ENCODE measurements at regions not wholly inside any gene's neighbourhood (a gene's known extent, or its start where the extent isn't known, plus 50 kb on each side); places are given as distances from the start of the nearest gene placed in this dataset.
"Not testable (repeated sequence)": the region's sequence is repeated elsewhere in the genome, so short reads cannot be mapped to it uniquely, and the experiment has no call there.

DNA sequence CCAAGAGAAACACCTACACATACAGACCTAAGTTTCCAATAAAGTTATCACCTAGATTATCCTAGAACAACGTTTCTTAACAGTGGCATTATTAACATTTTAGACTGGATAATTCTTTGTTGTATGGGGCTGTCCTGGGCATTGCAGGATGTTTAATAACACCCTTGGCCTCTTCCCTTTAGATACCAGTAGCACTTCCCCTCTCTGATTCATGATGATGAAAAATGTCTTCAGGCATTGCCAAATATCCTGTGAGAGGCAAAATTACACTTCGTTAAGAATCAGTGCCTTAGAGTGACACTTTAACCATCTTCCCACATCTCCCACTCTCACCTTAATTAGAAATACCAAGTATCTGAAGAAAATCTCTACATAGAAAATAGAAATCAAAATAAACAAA is 352.6 kb downstream of the CGGBP1 start:
- DNase-seq: no peak

- no peak for DNase-seq
Measured at GRCh38 chr3:87702600-87702999, 356.2 kb downstream of the CGGBP1 start.

- no peak for DNase-seq
Measured at GRCh38 chr3:87696124-87697013, 362.4 kb downstream of the CGGBP1 start.

DNA sequence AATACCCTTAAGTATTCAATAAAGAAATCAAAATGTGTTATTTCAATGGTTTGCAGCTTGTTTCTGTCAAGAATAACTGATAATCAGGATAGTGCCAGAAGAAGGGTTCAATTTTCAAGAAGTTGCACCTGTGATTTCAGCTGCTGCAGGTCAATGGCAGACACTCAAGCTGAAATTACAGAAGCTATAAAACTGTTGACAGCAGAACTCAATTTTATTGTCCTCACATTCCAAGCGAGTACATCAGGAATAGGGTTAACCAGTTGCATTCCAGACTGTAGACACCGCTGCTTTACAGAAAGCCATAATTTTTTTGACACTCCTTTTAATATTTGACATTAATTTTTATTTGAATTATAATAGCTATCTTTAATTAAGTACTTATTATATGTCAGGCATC is 364.1 kb downstream of the CGGBP1 start:
- DNase-seq: no peak

- DNase-seq: no peak
Measured at GRCh38 chr3:87691109-87691508, 367.7 kb downstream of the CGGBP1 start.

DNA sequence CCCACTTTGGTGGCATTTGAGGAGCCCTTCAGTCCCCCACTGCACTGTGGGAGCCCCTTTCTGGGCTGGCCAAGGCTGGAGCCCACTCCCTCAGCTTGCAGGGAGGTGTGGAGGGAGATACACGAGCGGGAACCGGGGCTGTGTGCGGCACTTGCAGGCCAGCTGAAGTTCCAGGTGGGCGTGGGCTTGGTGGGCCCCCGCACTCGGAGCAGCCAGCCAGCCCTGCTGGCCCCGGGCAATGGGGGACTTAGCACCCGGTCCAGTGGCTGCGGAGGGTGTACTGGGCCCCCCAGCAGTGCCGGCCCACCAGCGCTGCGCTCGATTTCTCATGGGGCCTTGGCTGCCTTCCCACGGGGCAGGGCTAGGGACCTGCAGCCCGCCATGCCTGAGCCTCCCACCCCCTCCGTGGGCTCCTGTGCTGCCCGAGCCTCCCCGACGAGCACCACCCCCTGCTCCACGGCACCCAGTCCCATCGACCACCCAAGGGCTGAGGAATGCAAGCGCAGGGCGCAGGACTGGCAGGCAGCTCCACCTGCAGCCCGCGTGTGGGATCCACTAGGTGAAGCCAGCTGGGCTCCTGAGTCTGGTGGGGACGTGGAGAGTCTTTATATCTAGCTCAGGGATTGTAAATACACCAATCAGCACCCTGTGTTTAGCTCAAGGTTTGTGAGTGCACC is 379.7 kb downstream of the CGGBP1 start:
- DNase-seq: not testable (repeated sequence)

GRCh38 chr3:87674397-87675161 is 384.2 kb downstream of the CGGBP1 start:
- no peak for DNase-seq

GRCh38 chr3:87673132-87673531 is 385.7 kb downstream of the CGGBP1 start:
- no peak for DNase-seq

DNA sequence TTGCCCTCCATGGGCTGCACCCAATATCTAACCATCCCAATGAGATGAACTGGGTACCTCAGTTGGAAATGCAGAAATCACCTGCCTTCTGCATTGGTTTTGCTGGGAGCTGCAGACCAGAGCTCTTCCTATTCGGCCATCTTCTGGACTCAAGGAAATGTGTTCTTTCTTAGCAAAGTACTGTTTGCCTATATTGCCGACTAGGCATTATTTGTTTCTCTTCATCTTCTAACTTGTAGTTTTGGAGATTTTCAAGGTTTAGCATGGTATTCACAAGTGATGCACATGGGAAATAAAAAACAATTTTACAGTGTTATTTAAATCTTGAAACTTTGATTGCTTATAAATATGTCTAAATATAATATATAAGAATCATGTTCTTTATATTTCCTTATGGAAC is 377.8 kb upstream of the POU1F1 start:
- no peak for DNase-seq

DNA sequence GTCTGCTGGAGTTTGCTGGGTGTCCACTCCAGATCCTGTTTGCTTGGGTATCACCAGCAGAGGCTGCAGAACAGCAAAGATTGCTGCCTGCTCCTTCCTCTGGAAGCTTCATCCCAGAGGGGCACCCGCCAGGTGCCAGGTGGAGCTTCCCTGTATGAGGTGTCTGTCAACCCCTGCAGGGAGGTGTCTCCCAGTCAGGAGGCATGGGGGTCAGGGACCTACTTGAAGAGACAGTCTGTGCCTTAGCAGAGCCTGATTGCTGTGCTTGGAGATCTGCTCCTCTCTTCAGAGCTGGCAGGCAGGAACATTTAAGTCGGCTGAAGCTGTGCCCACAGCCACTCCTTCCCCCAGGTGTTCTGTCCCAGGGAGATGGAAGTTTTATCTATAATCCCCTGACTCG is 376.8 kb upstream of the POU1F1 start:
- DNase-seq: not testable (repeated sequence)

DNA sequence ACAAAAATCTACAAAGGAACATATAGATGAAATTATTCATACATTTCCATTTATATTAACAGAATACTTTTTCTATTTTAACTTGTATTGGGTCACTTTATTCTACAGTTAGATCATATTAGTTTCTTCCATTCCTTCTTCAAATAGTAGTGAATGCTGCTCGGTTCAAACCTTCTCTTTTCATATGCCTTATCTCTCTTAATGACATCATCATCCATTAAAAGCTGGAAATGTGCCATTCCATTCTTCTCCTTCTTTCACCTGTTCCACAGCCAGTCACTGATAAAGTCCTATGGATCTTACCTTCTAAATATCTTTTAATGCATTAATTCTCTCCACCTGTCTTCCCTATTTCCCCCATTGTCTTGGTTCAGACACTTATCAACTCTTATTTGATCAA is 358.0 kb upstream of the POU1F1 start:
- DNase-seq: no peak

- DNase-seq: no peak
Measured at GRCh38 chr3:87627316-87627715, 350.9 kb upstream of the POU1F1 start.

DNA sequence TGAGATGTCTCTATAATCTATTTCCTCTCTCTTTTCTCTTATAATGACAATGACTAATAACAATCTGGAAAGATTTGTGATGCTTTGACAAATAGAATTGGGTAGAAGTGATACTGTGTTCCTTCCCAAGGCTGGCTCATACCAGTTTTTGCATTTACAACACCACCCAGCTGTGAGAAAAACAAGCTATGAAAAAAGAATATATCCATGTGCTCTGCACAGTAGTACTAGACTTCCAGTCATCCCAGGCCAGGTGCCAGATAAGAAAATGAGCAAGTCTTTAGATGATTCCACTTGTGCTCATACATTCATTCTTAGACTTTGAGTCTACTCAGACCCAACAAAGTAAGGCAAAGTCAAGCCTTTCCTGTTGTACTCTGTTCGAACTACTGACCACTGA is 350.2 kb upstream of the POU1F1 start:
- DNase-seq: no peak

DNA sequence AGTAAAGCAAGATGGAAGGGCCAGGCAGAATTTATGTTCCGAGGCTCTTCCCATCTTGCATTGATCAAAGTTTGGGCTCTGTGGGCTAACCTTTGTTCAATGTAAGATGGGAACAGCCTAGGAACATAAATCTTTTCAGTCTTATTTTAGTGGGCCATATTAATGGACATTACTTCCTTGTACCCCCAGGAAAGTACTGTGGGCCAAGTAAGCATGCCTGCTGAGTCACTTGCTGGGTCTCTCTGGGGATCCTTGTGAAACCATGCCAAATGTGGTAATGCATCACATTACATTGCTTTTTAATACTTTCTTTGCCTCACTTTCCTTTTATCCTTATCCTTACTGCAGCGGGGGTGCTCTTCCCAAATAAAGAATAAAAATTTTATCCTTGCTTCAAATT is 349.5 kb upstream of the POU1F1 start:
- DNase-seq: no peak

DNA sequence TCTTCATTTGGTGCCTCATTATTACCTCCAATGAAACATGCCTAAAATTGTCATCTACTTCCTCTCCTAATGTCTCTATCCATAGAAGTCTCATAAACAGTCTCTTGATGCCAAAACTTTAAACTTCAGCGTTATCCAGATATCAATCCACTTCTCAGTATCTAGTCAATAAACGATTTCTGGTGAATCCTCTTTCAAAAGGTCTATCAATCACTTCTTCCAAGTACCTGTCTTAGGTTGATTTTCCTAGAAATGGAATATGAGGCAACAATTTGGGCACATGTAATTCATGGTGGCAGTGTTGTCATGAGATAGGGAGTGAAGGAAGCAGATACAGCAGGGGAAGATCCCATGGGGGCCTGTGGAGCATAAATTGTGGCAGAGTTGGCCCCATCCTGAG is 348.5 kb upstream of the POU1F1 start:
- no peak for DNase-seq

- DNase-seq: no peak
Measured at GRCh38 chr3:87621667-87622066, 345.3 kb upstream of the POU1F1 start.

GRCh38 chr3:87615506-87615905 is 339.1 kb upstream of the POU1F1 start:
- DNase-seq: no peak

DNA sequence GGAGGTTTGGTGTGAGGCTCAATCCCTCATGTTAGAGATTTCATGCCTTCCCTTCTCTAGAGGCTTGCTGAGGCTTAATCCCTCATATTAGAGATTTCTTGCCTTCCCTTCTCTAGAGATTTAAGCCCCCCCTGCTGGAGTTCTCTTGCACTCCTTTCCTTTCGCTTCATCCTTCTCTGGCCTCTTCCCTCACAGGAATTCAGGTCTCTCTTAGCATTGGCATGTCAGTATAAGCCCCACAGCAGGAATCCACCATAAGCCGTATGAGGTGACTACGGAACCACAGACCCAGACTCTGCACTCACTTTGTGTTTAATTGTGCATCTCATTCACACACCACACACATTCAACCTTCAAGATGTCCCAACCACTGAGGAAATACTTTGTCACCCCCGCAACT is 338.6 kb upstream of the POU1F1 start:
- no peak for DNase-seq

DNA sequence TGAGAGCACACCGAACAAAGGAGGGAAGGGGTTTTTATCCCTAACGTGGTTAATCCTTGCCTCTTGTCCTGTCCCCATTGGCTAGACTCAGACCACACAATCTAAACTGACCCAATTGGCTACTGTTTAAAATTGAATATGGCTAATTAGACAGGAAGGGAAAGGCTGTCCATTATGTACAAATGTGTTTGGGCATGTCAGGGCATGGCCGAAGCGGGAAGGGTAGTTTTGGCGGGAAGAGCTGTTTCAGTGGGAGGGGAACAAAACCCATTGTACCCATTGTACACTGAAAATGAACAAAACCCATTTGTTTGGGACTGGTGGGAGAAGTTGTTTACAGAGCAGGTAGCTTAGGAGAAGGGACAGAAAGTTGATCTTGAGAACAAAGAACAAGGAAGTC is 330.9 kb upstream of the POU1F1 start:
- no peak for DNase-seq

- no peak for DNase-seq
Measured at GRCh38 chr3:87595798-87596197, 319.4 kb upstream of the POU1F1 start.

DNA sequence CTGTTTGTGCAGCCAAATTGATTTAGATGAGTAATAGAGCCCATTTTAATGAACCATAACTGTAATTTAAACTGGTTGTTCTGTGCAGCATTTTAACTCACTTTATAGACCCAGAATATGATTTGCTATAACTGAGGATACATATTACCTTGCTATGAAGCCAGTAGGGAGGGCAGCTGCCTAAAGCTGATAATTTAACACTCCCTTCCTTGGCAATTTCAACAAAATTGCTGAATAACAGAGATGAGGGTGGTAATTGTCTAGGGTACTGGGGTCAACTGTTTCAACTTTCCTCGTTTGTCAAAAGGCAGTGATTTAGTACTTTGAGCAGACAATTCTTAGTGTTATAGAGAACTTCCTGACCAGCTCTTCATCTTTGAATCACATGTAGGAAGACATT is 304.9 kb upstream of the POU1F1 start:
- DNase-seq: no peak

- DNase-seq: no peak
Measured at GRCh38 chr3:87576752-87577151, 300.4 kb upstream of the POU1F1 start.

DNA sequence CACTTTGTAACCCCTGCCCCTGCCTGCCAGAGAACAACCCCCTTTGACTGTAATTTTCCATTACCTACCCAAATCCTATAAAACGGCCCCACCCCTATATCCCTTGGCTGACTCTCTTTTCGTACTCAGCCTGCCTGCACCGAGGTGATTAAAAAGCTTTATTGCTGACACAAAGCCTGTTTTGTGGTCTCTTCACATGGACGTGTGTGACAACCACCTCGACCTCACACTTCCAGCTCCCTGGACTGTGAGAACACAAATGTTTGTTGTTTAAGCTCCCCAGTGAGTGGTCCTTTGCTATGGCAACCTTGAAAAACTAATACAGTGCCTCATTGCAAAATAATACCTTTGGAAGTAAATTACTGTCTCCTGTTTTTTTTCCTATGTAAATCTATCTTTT is 299.2 kb upstream of the POU1F1 start:
- DNase-seq: no peak

DNA sequence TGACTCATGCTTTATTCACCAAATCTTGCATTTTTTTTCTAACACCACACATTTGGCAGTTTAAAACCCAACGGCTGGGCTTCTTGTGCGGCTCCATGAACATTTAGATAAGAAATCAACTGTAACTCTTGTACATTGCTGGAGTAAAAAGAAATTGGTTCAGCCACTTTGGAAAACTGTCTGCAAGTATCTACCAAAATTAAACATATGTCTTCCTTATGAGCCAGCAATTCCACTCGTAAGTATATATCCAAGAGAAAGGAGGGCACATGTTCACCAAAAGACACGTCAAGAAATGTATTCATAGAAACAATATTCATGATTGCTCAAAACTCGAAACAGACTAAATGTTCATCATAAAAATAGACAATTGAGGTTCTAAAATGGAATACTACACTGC is 291.9 kb upstream of the POU1F1 start:
- DNase-seq: no peak
